Esophagus (tissue), 2 donors: ENCODE measurements at regions not wholly inside any gene's neighbourhood (a gene's known extent, or its start where the extent isn't known, plus 50 kb on each side); places are given as distances from the start of the nearest gene placed in this dataset.

ENCODE experiments used
- H3K27ac ChIP-seq, 2 donors: one replicate each; pipeline ENCODE4 v1.5.1; 2013; ENCODE audit warnings: low read depth in 2 of 2, mild to moderate bottlenecking in 2 of 2, inconsistent platforms in 1 of 2, low read length in 1 of 2, moderate library complexity in 1 of 2
- H3K27me3 ChIP-seq, 2 donors: one replicate each; pipeline ENCODE4 v1.6.1; 2013; ENCODE audit warnings: low read length in 2 of 2, control low read depth in 1 of 2, mild to moderate bottlenecking in 1 of 2; ENCODE audit not compliant: insufficient read depth in 2 of 2, control insufficient read depth in 1 of 2
- H3K36me3 ChIP-seq, 2 donors: one replicate each; pipeline ENCODE4 v1.6.1; 2013; ENCODE audit warnings: low read length in 1 of 2; ENCODE audit not compliant: control insufficient read depth in 2 of 2, insufficient read depth in 2 of 2
- H3K4me1 ChIP-seq, 2 donors: one replicate each; pipeline ENCODE4 v1.6.1; 2013; ENCODE audit warnings: low read length in 1 of 2; ENCODE audit not compliant: control insufficient read depth in 2 of 2, insufficient read depth in 2 of 2
- H3K4me3 ChIP-seq, 2 donors: one replicate each; pipeline ENCODE4 v1.5.1; 2013; ENCODE audit warnings: low read length in 2 of 2, mild to moderate bottlenecking in 2 of 2, low read depth in 1 of 2, moderate library complexity in 1 of 2
- H3K9me3 ChIP-seq, 2 donors: one replicate each; pipeline ENCODE4 v1.6.1; 2013; ENCODE audit warnings: mild to moderate bottlenecking in 2 of 2, low read depth in 1 of 2, low read length in 1 of 2, moderate library complexity in 1 of 2; ENCODE audit not compliant: control insufficient read depth in 2 of 2, insufficient read depth in 1 of 2
- WGBS, 2 donors: extraction: QIAGEN DNeasy Blood & Tissue Kit; methylation state at CpG; one replicate each; pipeline ENCODE4 v1.1.7; 2013; 5-methylcytosine and 5-hydroxymethylcytosine counted together
- donor health status: healthy with polysubstance abuse.
- donor health status: Bipolar disorder and iron deficiency.

DNA sequence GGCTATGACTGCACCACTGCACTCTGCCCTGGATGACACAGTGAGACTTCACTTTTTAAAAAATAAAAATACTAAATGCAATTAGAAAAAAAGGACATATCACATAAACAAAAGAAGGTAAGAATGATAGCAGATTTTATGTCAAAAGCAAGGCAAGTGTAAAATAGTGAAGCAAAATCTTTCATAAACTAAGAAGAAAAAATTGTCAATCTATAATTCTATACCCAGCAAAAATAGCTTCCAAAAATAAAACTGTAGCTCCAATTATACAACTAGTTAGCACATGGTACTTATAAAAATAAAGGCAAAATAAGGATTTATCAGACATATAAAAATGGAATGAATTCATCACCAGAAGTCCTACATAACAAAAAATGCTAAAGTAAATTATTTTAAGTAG, 85.4 kb upstream of the SVIL start:
- Histone ChIP-seq H3K36me3 (no peaks in the 10 kb centered on the region), H3K9me3 (peaks cover 0 to 2% of the 10 kb centered on the region in 2 donors), H3K27me3 (no peaks in the 10 kb centered on the region), H3K4me1 (peaks cover 0 to 3% of the 10 kb centered on the region in 2 donors), H3K4me3 (no peak overlapping the region), H3K27ac (no peak overlapping the region)

DNA sequence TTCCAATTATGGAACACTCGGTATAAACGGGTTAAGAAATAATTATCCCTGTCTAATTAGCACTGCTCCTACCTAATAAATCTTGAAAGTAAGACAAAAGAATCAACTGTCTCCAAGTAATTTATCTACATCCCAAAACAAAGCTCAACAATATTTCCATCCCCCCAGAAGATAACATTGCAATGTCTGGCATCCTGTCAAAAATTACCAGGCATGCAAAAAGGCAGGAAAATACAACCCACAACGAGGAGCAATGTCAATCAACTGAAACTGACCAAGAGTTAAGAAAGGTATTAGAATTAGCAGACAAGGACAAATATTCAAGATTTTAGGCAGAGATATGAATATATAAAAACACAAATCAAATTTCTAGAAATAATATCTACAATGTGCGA, 84.5 kb upstream of the SVIL start:
- peaks cover 0 to 2% of the 10 kb centered on the region in 2 donors for H3K9me3 ChIP-seq
- 69 to 72% methylated on average over 4 of the region's 4 CpGs for WGBS, 2 donors
- H3K27ac ChIP-seq: no peak overlapping the region
- H3K4me1 ChIP-seq: peaks cover 0 to 3% of the 10 kb centered on the region in 2 donors
- H3K36me3 ChIP-seq: no peaks in the 10 kb centered on the region
- no peak overlapping the region for H3K4me3 ChIP-seq
- H3K27me3 ChIP-seq: no peaks in the 10 kb centered on the region

DNA sequence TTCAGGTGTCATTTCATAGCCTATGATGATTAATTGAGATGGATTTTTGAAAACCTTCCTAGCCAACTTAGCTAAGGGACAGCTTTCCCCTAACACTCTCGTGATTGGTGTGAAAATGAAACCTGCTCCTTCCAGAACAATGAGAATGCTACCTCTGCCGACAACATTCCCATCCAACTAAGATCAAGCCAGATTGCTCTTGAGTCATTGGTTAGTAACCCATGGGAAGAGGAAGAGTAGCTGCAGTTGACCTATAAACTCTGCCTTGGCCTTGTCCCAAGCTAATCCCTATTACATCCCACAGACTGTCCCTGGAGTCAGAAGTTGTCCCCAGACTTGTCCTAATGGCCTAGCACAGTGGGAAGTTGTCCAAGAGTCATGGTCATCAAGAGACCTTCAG, 80.5 kb upstream of the SVIL start:
- Histone ChIP-seq H3K36me3 (no peaks in the 10 kb centered on the region), H3K4me1 (peaks cover 0 to 3% of the 10 kb centered on the region in 2 donors), H3K27me3 (no peaks in the 10 kb centered on the region), H3K27ac (peak overlapping the region; percentile 49 to 78), H3K9me3 (peaks cover 0 to 2% of the 10 kb centered on the region in 2 donors), H3K4me3 (no peak overlapping the region)
- WGBS, 2 donors: 47 to 64% methylated on average over 2 of the region's 2 CpGs

DNA sequence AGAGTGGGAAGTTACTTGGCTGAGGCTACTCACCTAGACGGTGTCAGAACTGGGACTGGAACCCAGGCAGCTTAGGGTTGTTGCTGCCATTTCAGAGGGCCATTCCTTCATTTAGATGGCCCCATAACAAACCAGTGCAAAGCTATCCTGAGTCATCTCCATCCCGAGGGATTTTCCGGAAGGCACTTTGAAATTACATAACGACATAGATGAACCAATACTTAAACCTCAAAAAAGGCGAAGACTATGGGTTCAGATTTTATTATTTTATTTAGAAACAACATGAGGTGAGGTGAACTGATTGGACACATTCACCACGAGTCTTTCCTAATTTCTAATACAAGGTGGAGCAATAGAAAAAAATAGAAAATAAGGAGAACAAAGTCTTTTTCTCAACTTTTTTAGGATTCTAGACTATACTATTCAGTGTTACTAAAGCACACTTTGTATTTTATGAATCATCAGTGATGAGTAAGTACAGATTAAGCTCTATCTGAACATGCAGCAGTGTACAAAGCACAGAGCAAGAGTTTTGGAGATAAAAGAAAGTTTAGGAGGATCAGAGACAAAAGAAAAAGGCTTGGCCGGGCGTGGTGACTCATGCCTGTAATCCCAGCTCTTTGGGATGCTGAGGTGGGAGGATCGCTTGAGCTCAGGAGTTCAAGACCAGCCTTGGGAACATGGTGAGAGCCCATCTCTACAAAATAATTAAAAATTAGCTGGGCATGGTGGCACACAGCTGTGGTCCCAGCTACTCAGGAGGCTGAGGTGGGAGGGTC, 79.5 kb upstream of the SVIL start:
- H3K4me1 ChIP-seq: peaks cover 0 to 10% of the 10 kb centered on the region in 2 donors
- H3K36me3 ChIP-seq: no peaks in the 10 kb centered on the region
- H3K27ac ChIP-seq: peak overlapping the region; percentile 77 to 87
- 50 to 64% methylated on average over 9 of the region's 9 CpGs for WGBS, 2 donors
- no peaks in the 10 kb centered on the region for H3K9me3 ChIP-seq
- H3K27me3 ChIP-seq: no peaks in the 10 kb centered on the region
- H3K4me3 ChIP-seq: no peak overlapping the region

DNA sequence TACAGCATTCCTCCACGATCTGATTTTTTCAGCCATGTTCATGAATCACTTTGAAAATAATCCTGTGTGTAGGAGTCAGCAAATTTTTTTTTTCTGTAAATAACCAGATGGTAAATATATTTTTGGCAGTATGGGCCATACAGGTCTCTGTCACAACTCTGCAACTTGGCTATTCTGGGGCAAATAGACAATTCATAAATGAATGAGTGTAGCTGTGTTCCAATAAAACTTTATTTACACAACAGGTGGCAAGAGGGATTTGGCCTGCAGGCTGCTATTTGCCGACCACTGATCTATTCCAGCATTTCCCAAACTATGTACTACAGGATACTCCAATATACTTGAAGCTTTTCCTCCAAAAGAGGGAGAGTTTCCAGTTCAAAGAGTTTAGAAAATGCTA, 78.7 kb upstream of the SVIL start:
- WGBS, 2 donors: 58 to 83% methylated on average over 2 of the region's 2 CpGs
- H3K9me3 ChIP-seq: no peaks in the 10 kb centered on the region
- H3K27me3 ChIP-seq: no peaks in the 10 kb centered on the region
- no peak overlapping the region for H3K27ac ChIP-seq
- no peak overlapping the region for H3K4me3 ChIP-seq
- no peaks in the 10 kb centered on the region for H3K36me3 ChIP-seq
- H3K4me1 ChIP-seq: peaks cover 0 to 10% of the 10 kb centered on the region in 2 donors

DNA sequence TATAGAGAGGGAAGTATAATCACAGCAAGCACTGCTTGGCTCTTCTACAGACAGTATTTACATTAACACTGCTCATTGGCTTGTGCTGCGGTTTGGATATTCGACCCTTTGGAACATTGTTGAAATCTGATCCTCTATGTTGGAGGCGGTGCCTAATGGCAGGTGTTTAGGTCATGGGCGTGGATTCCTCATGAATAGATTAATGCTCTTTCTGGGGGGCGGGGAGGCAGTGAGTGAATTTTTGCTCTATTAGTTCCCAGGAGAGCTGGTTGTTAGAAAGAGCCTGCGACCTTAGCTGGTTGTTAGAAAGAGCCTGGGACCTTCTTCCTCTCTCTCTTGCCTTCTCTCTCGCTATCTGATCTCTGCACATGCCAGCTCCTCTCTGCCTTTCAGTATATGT, 77.3 kb upstream of the SVIL start:
- Histone ChIP-seq H3K9me3 (no peaks in the 10 kb centered on the region), H3K27ac (no peak overlapping the region), H3K4me3 (no peak overlapping the region), H3K36me3 (no peaks in the 10 kb centered on the region), H3K4me1 (peaks cover 0 to 10% of the 10 kb centered on the region in 2 donors), H3K27me3 (no peaks in the 10 kb centered on the region)
- 47 to 57% methylated on average over 7 of the region's 7 CpGs for WGBS, 2 donors

DNA sequence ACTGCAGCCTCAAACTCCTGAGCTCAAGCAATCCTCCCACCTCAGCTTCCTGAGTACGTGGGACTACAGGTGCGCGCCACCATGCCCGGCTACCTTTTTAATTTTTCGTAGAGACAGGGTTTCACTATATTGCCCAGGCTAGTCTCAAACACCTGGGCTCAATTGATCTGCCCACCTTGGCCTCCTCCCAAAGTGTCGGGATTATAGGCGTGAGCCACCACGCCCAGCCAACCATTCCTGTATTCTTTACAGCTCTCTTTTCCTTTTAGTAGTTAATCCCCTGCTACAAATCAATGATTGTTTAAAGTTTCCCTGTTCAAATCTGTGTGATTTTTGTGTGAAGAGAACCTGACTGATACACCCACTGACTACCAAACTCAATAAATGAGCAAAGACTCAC, 75.4 kb upstream of the SVIL start:
- H3K27ac ChIP-seq: no peak overlapping the region
- no peak overlapping the region for H3K4me3 ChIP-seq
- WGBS, 2 donors: 50 to 68% methylated on average over 8 of the region's 8 CpGs
- peaks cover 0 to 7% of the 10 kb centered on the region in 2 donors for H3K4me1 ChIP-seq
- H3K36me3 ChIP-seq: no peaks in the 10 kb centered on the region
- H3K9me3 ChIP-seq: no peaks in the 10 kb centered on the region
- H3K27me3 ChIP-seq: no peaks in the 10 kb centered on the region

DNA sequence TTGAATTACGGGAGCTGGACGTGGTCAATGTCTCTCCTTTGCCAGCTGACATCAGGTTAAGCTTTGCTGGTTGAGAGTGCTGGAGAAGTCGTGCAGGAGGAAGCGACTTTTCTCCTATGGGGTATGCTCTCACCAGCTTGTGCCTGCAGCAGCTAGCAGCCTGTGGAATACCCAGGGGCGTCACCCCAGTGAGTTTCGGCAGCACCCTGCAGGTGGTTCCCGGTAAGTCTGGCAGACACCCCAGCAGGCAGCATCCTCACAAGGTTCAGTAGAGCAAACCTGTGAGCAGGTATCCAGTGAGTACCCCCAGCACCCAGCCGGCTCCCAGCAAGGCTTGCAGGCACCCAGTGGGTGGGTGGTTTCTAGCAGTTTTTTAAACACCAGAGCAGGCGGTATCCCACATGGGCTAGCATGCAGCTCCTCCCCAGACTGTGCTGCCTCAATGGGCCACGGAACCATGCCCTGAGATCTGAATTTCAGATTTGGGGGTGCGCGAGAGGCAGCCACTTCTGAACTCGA, 74.8 kb upstream of the SVIL start:
- WGBS, 2 donors: 67 to 76% methylated on average over 13 of the region's 13 CpGs

DNA sequence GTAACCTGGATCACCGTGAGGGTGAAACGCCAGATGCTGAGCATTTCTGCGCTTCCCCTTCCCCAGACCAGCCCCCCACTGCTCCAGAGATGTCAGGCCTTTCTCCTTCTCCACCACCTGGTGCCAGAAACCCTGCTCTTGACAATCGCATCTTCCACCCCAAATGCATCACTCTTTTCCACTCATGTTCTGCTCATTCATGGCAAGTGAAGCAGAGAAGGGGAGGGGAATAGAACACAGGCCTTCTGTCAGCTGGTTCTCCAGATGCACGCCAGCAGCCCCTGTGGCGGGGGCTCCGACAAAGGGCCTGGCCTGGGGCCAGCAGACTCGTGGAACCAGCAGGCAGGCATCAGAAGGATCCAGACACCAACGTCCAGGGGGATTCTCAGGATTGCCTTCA, 68.5 kb upstream of the SVIL start:
- H3K9me3 ChIP-seq: no peaks in the 10 kb centered on the region
- no peak overlapping the region for H3K4me3 ChIP-seq
- peaks cover 4 to 5% of the 10 kb centered on the region in 2 donors for H3K4me1 ChIP-seq
- H3K36me3 ChIP-seq: no peaks in the 10 kb centered on the region
- WGBS, 2 donors: 31 to 54% methylated on average over 9 of the region's 9 CpGs
- no peaks in the 10 kb centered on the region for H3K27me3 ChIP-seq
- peak overlapping the region in 1 of 2 donors; percentile 43 for H3K27ac ChIP-seq

More for the DNA sequence above, 74.8 kb upstream of the SVIL start:
- Histone ChIP-seq H3K27me3 (no peaks in the 10 kb centered on the region), H3K9me3 (no peaks in the 10 kb centered on the region), H3K27ac (peak overlapping the region in 1 of 2 donors; percentile 28), H3K4me3 (no peak overlapping the region), H3K4me1 (peaks cover 0 to 7% of the 10 kb centered on the region in 2 donors), H3K36me3 (no peaks in the 10 kb centered on the region)
